Stomach smooth muscle (tissue), 2 donors: ENCODE measurements at regions not wholly inside any gene's neighbourhood (a gene's known extent, or its start where the extent isn't known, plus 50 kb on each side); places are given as distances from the start of the nearest gene placed in this dataset.

Experiments
- H3K27ac ChIP-seq: one replicate; pipeline ENCODE4 v1.7.0; 2013; ENCODE audit warnings: mild to moderate bottlenecking, low read length, inconsistent platforms
- H3K27me3 ChIP-seq, 2 donors: one replicate each; pipeline ENCODE4 v1.7.0; 2013; ENCODE audit warnings: low read length in 2 of 2; ENCODE audit not compliant: insufficient read depth in 2 of 2, control insufficient read depth in 1 of 2
- H3K36me3 ChIP-seq, 2 donors: one replicate each; pipeline ENCODE4 v1.7.0; 2013; ENCODE audit warnings: low read length in 2 of 2; ENCODE audit not compliant: control insufficient read depth in 2 of 2, insufficient read depth in 2 of 2
- H3K4me1 ChIP-seq: one replicate; pipeline ENCODE4 v1.7.0; 2013; ENCODE audit warnings: low read length; ENCODE audit not compliant: control insufficient read depth, insufficient read depth
- H3K4me3 ChIP-seq, 2 donors: one replicate each; pipeline ENCODE4 v1.7.0; 2013; ENCODE audit warnings: low read length in 2 of 2
- H3K9ac ChIP-seq, 2 donors: one replicate each; pipeline ENCODE4 v1.7.0; 2013; ENCODE audit warnings: low read length in 2 of 2, mild to moderate bottlenecking in 1 of 2
- H3K9me3 ChIP-seq, 2 donors: one replicate each; pipeline ENCODE4 v1.7.0; 2013; ENCODE audit warnings: low read length in 2 of 2; ENCODE audit not compliant: control insufficient read depth in 2 of 2
- donor health status: healthy.
- donor health status: Pancreatic carcinoma.

DNA sequence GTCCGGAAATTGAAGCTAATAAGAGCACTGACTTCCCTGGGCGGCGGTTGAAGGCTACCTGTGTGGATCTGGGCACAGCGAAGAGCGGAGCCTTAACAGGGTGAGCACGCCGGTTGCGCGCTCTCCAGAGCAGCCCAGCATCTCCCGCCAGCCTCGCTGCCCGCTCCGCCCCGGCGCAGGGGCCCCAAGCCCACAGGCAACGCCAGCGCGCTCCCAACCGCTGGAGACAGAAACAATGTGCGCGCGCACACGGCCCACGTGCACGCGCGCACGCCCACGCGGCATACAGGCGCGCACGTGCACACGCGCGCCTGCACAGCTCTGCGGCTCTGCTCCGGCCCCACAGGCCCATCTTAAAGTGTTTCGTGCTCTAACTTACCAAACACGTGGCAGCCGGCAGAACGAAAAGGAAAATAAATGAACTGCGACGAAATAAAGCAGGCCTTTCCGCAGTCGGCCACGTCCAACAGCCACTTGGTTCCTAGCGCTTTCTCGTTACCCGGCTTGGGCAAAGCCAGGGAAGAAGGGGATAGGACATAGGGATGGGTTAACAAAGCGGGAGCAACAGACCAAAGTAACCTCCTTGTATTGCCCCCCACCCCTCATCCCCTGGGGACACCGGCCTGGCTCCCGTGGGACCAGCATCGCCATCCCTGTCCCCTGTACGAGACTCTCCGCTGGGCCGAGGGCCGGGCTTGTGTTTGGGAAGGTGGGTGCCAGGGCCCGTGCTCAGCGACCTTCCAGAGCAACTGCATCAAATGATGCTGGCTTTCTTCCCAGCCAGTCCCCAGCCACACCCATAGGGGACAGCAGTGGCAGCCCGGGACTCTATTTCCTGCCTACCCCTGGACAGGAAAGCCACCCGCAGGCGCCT is 203.7 kb downstream of the ABHD5 start:
- Histone ChIP-seq H3K27me3 (peaks cover 8 to 22% of the 10 kb centered on the region in 2 donors), H3K9ac (no peak overlapping the region), H3K36me3 (no peaks in the 10 kb centered on the region), H3K9me3 (peaks cover 0 to 3% of the 10 kb centered on the region in 2 donors), H3K4me3 (peak overlapping the region; percentile 47 to 71), H3K4me1 (peaks cover 8% of the 10 kb centered on the region), H3K27ac (no peak overlapping the region)

GRCh38 chr3:43895573-43895972 is 204.8 kb downstream of the ABHD5 start:
- peaks cover 8% of the 10 kb centered on the region for H3K4me1 ChIP-seq
- peaks cover 8 to 22% of the 10 kb centered on the region in 2 donors for H3K27me3 ChIP-seq
- no peak overlapping the region for H3K9ac ChIP-seq
- H3K27ac ChIP-seq, result no peak overlapping the region
- no peak overlapping the region for H3K4me3 ChIP-seq
- no peaks in the 10 kb centered on the region for H3K36me3 ChIP-seq
- H3K9me3 ChIP-seq, result no peaks in the 10 kb centered on the region

- Histone ChIP-seq H3K4me1 (peaks cover 3% of the 10 kb centered on the region), H3K9me3 (no peaks in the 10 kb centered on the region), H3K27me3 (peaks cover 0 to 4% of the 10 kb centered on the region in 2 donors), H3K36me3 (no peaks in the 10 kb centered on the region), H3K27ac (no peak overlapping the region), H3K9ac (no peak overlapping the region), H3K4me3 (no peak overlapping the region)
These were observed 211.7 kb downstream of the ABHD5 start for GRCh38 chr3:43902415-43902814.

GRCh38 chr3:43905157-43905556 is 214.4 kb downstream of the ABHD5 start:
- Histone ChIP-seq H3K4me1 (peaks cover 3% of the 10 kb centered on the region), H3K27me3 (no peaks in the 10 kb centered on the region), H3K4me3 (no peak overlapping the region), H3K36me3 (no peaks in the 10 kb centered on the region), H3K9ac (no peak overlapping the region), H3K9me3 (no peaks in the 10 kb centered on the region), H3K27ac (no peak overlapping the region)

GRCh38 chr3:43906849-43907507 is 216.2 kb downstream of the ABHD5 start:
- Histone ChIP-seq H3K9me3 (no peaks in the 10 kb centered on the region), H3K9ac (no peak overlapping the region), H3K36me3 (no peaks in the 10 kb centered on the region), H3K27me3 (no peaks in the 10 kb centered on the region), H3K4me1 (peaks cover 3% of the 10 kb centered on the region), H3K27ac (no peak overlapping the region), H3K4me3 (no peak overlapping the region)

GRCh38 chr3:43907508-43907858 is 216.7 kb downstream of the ABHD5 start:
- H3K9ac ChIP-seq, result no peak overlapping the region
- no peak overlapping the region for H3K27ac ChIP-seq
- H3K4me1 ChIP-seq, result peaks cover 3% of the 10 kb centered on the region
- H3K4me3 ChIP-seq, result no peak overlapping the region
- no peaks in the 10 kb centered on the region for H3K9me3 ChIP-seq
- no peaks in the 10 kb centered on the region for H3K36me3 ChIP-seq
- H3K27me3 ChIP-seq, result no peaks in the 10 kb centered on the region

- Histone ChIP-seq H3K36me3 (no peaks in the 10 kb centered on the region), H3K9ac (no peak overlapping the region), H3K27ac (no peak overlapping the region), H3K9me3 (no peaks in the 10 kb centered on the region), H3K4me1 (peaks cover 3% of the 10 kb centered on the region), H3K4me3 (no peak overlapping the region), H3K27me3 (no peaks in the 10 kb centered on the region)
These were observed 217.7 kb downstream of the ABHD5 start for GRCh38 chr3:43908456-43908855.

DNA sequence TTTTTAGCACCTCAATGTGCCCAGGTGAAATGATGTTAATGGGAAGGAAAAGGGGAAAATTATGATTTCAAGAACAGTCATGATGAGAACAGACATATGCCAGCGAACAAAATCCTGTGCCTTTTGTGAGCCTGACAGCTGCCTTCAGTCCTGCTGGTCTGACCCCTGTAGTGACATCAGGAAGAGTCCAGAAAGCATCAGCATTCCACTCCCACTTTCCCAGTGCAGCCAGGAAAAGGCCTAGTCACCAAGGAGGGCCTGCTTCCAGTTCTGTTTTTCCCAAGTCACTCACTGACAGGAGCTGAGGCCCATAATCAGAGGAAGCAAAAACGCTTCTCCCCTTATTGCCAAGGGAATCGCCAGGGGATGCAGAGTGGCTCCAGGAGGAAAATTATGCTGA is 218.4 kb downstream of the ABHD5 start:
- H3K4me1 ChIP-seq, result peaks cover 3% of the 10 kb centered on the region
- H3K9ac ChIP-seq, result no peak overlapping the region
- H3K27me3 ChIP-seq, result peaks cover 0 to 2% of the 10 kb centered on the region in 2 donors
- H3K36me3 ChIP-seq, result no peaks in the 10 kb centered on the region
- H3K9me3 ChIP-seq, result no peaks in the 10 kb centered on the region
- H3K4me3 ChIP-seq, result no peak overlapping the region
- H3K27ac ChIP-seq, result no peak overlapping the region

DNA sequence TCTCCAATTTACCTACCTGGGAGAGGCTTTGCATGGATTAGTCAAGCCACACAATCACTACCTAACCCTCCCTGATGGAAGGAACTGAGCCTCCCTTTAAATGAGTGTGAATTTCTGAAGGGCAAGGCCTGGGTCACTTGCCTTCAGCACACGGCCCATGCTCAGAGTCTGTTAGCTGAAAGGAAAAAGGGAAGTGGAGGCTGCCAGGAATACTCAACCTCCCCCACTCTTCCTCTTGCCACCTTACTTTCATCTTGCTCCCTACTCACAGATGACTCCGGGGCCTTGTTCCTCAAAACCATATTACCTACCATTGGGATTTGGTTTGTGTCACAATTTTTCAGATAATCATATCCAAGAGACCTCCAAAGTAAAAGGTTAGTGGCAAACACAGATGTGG is 220.0 kb downstream of the ABHD5 start:
- no peak overlapping the region for H3K4me3 ChIP-seq
- no peak overlapping the region for H3K27ac ChIP-seq
- H3K9me3 ChIP-seq, result no peaks in the 10 kb centered on the region
- H3K36me3 ChIP-seq, result no peaks in the 10 kb centered on the region
- H3K4me1 ChIP-seq, result peaks cover 3% of the 10 kb centered on the region
- H3K27me3 ChIP-seq, result peaks cover 0 to 2% of the 10 kb centered on the region in 2 donors
- H3K9ac ChIP-seq, result no peak overlapping the region

DNA sequence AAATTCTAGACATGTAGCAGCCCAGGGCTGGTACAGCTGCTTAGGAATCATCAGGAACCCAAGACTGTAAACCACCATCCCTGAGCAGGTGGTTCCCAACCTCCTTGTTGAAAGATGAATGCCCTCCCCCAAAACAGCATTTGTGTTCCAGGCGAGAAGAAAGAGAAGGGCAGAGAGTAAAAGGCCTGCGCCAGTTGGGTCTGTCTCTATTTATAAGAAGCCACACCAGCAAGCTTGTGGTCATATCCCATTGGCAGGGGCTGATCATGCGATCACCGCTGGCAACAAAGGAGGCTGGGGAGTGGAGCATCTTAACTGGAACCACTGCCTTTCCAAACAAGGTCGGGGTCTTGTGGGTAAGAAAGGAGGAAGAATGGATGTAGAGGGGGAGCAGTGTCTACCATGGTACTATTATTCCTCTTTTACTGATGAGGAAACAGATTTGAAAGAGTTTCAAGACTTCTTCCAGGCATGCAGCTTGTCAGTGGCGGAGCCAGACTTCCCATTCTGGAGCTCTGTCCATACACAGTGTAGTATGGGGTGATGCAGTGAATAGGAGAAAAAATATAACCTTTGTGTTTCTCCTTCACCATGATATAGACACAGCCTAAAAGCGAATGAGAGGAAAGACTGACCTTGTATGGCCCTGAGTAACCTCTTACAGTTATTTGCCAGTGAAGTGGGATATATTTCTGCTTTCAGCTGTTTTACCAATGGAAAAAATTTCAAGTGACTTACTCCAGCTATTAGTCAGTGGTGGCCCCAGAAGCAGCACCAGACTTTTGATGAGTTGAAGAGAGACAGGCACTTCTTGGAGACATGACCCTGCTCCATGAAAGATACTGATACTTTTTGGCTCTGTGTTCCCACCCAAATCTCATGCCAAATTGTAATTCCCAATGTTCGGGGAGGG is 222.6 kb downstream of the ABHD5 start:
- H3K27ac ChIP-seq, result no peak overlapping the region
- H3K4me1 ChIP-seq, result no peaks in the 10 kb centered on the region
- H3K9me3 ChIP-seq, result peaks cover 0 to 4% of the 10 kb centered on the region in 2 donors
- no peak overlapping the region for H3K4me3 ChIP-seq
- H3K36me3 ChIP-seq, result no peaks in the 10 kb centered on the region
- peaks cover 0 to 2% of the 10 kb centered on the region in 2 donors for H3K27me3 ChIP-seq
- H3K9ac ChIP-seq, result no peak overlapping the region
